Loucy (cell line): ENCODE measurements at regions not wholly inside any gene's neighbourhood (a gene's known extent, or its start where the extent isn't known, plus 50 kb on each side); places are given as distances from the start of the nearest gene placed in this dataset.

Experiments
- H2AFZ ChIP-seq: fragments of 200-600 bp; sonication (generic); 2 replicates; pipeline ENCODE4 v1.6.0; 2016; ENCODE audit warnings: antibody characterized with exemption, mild to moderate bottlenecking, low read length, moderate library complexity
- H3F3A ChIP-seq: fragments of 200-600 bp; 2 replicates; pipeline ENCODE4 v1.6.0; 2016; ENCODE audit warnings: antibody characterized with exemption, low read depth, mild to moderate bottlenecking
- H3K27me3 ChIP-seq: fragments of 200-600 bp; sonication (generic); 2 replicates; pipeline ENCODE4 v1.6.1; 2014; ENCODE audit warnings: low read length, mild to moderate bottlenecking; ENCODE audit not compliant: insufficient read depth, poor library complexity, severe bottlenecking
- H3K36me3 ChIP-seq: fragments of 200-600 bp; sonication (generic); 2 replicates; pipeline ENCODE4 v1.6.1; 2016; ENCODE audit warnings: low read length; ENCODE audit not compliant: insufficient read depth
- H3K4me1 ChIP-seq: fragments of 200-600 bp; sonication (generic); 2 replicates; pipeline ENCODE4 v1.5.1; 2014; ENCODE audit warnings: low read length, mild to moderate bottlenecking; ENCODE audit not compliant: insufficient read depth, poor library complexity, severe bottlenecking
- H3K4me2 ChIP-seq: fragments of 200-600 bp; sonication (generic); 2 replicates; pipeline ENCODE4 v1.6.0; 2014; ENCODE audit warnings: antibody characterized with exemption, low read length, low read depth, mild to moderate bottlenecking; ENCODE audit not compliant: poor library complexity, severe bottlenecking
- H3K4me3 ChIP-seq: fragments of 200-600 bp; sonication (generic); 2 replicates; pipeline ENCODE4 v1.5.1; 2014; ENCODE audit warnings: low read length, mild to moderate bottlenecking, mixed read lengths; ENCODE audit not compliant: poor library complexity, severe bottlenecking
- H3K79me2 ChIP-seq: fragments of 200-600 bp; sonication (generic); 2 replicates; pipeline ENCODE4 v1.6.1; 2014; ENCODE audit warnings: low read length; ENCODE audit not compliant: insufficient read depth
- H3K9ac ChIP-seq: fragments of 200-600 bp; sonication (generic); 2 replicates; pipeline ENCODE4 v1.6.0; 2014; ENCODE audit warnings: mild to moderate bottlenecking, low read depth, low read length, moderate library complexity; ENCODE audit not compliant: poor library complexity, severe bottlenecking
- H3K9me2 ChIP-seq: fragments of 200-600 bp; sonication (generic); replicated peaks from 2 replicates; pipeline ENCODE4 v1.6.1; 2016; ENCODE audit warnings: low read depth, low read length, mixed read lengths
- H3K9me3 ChIP-seq: fragments of 200-600 bp; sonication (generic); 2 replicates; pipeline ENCODE4 v1.6.1; 2014; ENCODE audit warnings: mild to moderate bottlenecking, antibody characterized with exemption, low read length, low read depth; ENCODE audit not compliant: insufficient read depth
- H4K20me1 ChIP-seq: fragments of 200-600 bp; sonication (generic); 2 replicates; pipeline ENCODE4 v1.6.0; 2014; ENCODE audit warnings: antibody characterized with exemption, low read length, mild to moderate bottlenecking; ENCODE audit not compliant: insufficient read depth, poor library complexity, severe bottlenecking
- EZH2phosphoT487 ChIP-seq: fragments of 200-600 bp; IDR thresholded peaks from 2 replicates; pipeline ENCODE4 v1.6.1; 2018; ENCODE audit warnings: antibody characterized with exemption, mild to moderate bottlenecking, moderate library complexity, borderline replicate concordance
- TF ChIP-seq, protein P1 (sequence below): fragments of 200-600 bp; sonication (generic); conservative IDR thresholded peaks from 2 replicates; pipeline ENCODE4 v1.5.1; 2014; ENCODE audit warnings: mild to moderate bottlenecking, antibody characterized with exemption, low read length

DNA sequence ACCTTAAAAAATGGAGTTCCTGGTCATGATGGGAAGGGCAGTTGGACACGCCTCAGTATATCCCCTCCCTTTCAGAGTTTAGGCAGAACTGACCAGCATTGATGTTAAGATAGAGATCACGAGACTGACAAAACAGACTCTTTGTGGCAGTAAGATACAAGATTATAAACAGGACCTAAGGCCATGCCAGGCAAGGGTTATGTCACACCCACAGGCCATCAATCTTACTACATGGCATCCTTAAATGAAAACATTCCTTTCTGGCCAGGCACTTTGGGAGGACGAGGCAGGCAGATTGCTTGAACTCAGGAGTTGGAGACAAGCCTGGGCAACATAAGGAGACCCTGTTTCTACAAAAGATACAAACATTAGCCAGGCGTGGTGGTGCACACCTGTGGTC is 129.3 kb upstream of the MLN start:
- Histone ChIP-seq H3K27me3 (no peaks in the 10 kb centered on the region), H2AFZ (no peak overlapping the region), H3K4me1 (peaks cover 37% of the 10 kb centered on the region), H4K20me1 (no peaks in the 10 kb centered on the region), H3K9me2 (no peaks in the 10 kb centered on the region), H3K9me3 (no peaks in the 10 kb centered on the region), H3K4me2 (no peak overlapping the region), H3K9ac (no peak overlapping the region), H3K79me2 (no peaks in the 10 kb centered on the region), H3F3A (no peaks in the 10 kb centered on the region), H3K36me3 (no peaks in the 10 kb centered on the region), H3K4me3 (no peak overlapping the region)
- TF ChIP-seq EZH2phosphoT487 = no peak
- TF ChIP-seq, protein P1, sequence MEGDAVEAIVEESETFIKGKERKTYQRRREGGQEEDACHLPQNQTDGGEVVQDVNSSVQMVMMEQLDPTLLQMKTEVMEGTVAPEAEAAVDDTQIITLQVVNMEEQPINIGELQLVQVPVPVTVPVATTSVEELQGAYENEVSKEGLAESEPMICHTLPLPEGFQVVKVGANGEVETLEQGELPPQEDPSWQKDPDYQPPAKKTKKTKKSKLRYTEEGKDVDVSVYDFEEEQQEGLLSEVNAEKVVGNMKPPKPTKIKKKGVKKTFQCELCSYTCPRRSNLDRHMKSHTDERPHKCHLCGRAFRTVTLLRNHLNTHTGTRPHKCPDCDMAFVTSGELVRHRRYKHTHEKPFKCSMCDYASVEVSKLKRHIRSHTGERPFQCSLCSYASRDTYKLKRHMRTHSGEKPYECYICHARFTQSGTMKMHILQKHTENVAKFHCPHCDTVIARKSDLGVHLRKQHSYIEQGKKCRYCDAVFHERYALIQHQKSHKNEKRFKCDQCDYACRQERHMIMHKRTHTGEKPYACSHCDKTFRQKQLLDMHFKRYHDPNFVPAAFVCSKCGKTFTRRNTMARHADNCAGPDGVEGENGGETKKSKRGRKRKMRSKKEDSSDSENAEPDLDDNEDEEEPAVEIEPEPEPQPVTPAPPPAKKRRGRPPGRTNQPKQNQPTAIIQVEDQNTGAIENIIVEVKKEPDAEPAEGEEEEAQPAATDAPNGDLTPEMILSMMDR = no peak

DNA sequence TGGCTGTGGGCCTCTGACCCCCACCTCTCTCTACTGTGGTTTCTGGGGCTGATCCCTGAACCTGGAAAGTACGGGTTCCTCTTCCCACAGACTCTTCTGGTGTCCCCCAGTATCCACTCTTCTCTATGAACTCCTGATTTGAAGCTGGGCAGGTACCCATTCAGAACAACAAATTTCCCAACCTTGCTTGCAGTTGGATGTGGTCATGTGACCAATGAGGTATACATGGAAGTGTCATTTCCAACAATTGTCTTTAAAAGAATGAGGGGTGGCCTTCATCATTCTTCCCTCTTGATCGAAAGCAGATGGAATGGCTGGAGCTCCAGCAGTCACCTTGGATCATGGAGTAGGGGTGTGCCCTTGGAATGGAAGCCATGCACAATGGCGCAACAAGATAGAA is 128.0 kb upstream of the MLN start:
- Histone ChIP-seq H4K20me1 (no peaks in the 10 kb centered on the region), H2AFZ (no peak overlapping the region), H3F3A (no peaks in the 10 kb centered on the region), H3K4me1 (peaks cover 35% of the 10 kb centered on the region), H3K9me3 (no peaks in the 10 kb centered on the region), H3K4me2 (no peak overlapping the region), H3K36me3 (no peaks in the 10 kb centered on the region), H3K79me2 (no peaks in the 10 kb centered on the region), H3K4me3 (no peak overlapping the region), H3K27me3 (no peaks in the 10 kb centered on the region), H3K9me2 (no peaks in the 10 kb centered on the region), H3K9ac (no peak overlapping the region)
- TF ChIP-seq EZH2phosphoT487 = no peak
- TF ChIP-seq, protein P1 = no peak

DNA sequence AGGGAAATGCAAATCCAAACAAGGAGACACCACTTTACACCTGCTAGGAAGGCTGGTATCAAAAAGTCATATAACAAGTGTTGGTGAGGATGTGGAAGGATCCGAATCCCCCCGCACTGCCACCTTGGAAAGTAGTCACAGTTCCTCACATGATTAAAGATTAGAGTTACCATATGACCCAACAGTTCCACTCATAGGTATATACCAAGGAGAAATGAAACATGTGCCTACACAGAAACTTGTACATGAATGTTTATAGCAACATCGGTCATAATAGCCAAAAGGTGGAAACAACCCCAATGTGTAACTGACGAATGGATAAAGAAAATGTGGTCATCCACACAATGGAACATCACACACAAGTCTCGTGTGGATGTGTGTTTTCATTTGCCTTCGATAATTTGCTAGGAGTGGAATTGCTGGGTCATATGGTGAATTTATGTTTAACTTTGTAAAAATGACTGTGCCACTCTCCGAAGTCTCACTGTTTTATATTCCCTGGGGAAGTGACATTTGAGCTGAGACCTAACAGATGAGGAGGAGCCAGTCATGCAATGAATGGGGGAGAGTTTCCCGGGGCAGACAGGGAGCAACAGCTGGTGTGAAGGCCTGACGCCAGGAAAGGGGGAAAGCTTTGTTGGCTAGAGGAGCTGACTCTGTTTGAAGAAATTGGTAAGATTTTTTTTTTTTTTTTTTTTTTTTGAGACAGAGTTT is 125.9 kb upstream of the MLN start:
- Histone ChIP-seq H3K36me3 (no peaks in the 10 kb centered on the region), H3K9me2 (no peaks in the 10 kb centered on the region), H3K9ac (no peak overlapping the region), H3K4me3 (no peak overlapping the region), H3K27me3 (no peaks in the 10 kb centered on the region), H3K79me2 (no peaks in the 10 kb centered on the region), H3K4me1 (peaks cover 35% of the 10 kb centered on the region), H3K9me3 (no peaks in the 10 kb centered on the region), H3K4me2 (no peak overlapping the region), H4K20me1 (no peaks in the 10 kb centered on the region), H3F3A (no peaks in the 10 kb centered on the region), H2AFZ (no peak overlapping the region)
- TF ChIP-seq, protein P1 = no peak
- TF ChIP-seq EZH2phosphoT487 = no peak
